Smooth muscle cell (in vitro differentiated cells): ENCODE measurements at regions not wholly inside any gene's neighbourhood (a gene's known extent, or its start where the extent isn't known, plus 50 kb on each side); places are given as distances from the start of the nearest gene placed in this dataset.

Source experiments
- DNase-seq: peaks from one replicate; lab custom pipeline; 2025; ENCODE audit not compliant: unreplicated experiment; lab: John Stamatoyannopoulos, UW
- H2AFZ ChIP-seq: fragments of 200-600 bp; sonication (generic); 2 replicates; pipeline ENCODE4 v1.6.0; 2016; ENCODE audit warnings: antibody characterized with exemption, low read depth, mild to moderate bottlenecking
- H3F3A ChIP-seq: fragments of 200-600 bp; sonication (generic); 2 replicates; pipeline ENCODE4 v1.6.0; 2017; ENCODE audit warnings: antibody characterized with exemption, low read depth
- H3K27ac ChIP-seq: fragments of 200-600 bp; sonication (generic); 2 replicates; pipeline ENCODE4 v1.5.1; 2016; ENCODE audit warnings: low read depth, mild to moderate bottlenecking
- H3K27me3 ChIP-seq: fragments of 200-600 bp; sonication (generic); 2 replicates; pipeline ENCODE4 v1.6.1; 2016; ENCODE audit warnings: low read depth, mild to moderate bottlenecking
- H3K36me3 ChIP-seq: fragments of 200-600 bp; sonication (generic); 2 replicates; pipeline ENCODE4 v1.5.1; 2016; ENCODE audit warnings: low read depth
- H3K4me1 ChIP-seq: fragments of 200-600 bp; sonication (generic); 2 replicates; pipeline ENCODE4 v1.5.1; 2016; ENCODE audit warnings: low read depth
- H3K4me2 ChIP-seq: fragments of 200-600 bp; sonication (generic); 2 replicates; pipeline ENCODE4 v1.6.0; 2016; ENCODE audit warnings: mild to moderate bottlenecking
- H3K4me3 ChIP-seq: fragments of 200-600 bp; sonication (generic); 2 replicates; pipeline ENCODE4 v1.5.1; 2016; ENCODE audit warnings: mild to moderate bottlenecking
- H3K79me2 ChIP-seq: fragments of 200-600 bp; sonication (generic); 2 replicates; pipeline ENCODE4 v1.6.0; 2016; ENCODE audit warnings: low read depth, mild to moderate bottlenecking
- H3K9ac ChIP-seq: fragments of 200-600 bp; sonication (generic); 2 replicates; pipeline ENCODE4 v1.6.0; 2016; ENCODE audit warnings: low read depth
- H3K9me3 ChIP-seq: fragments of 200-600 bp; sonication (generic); replicated peaks from 2 replicates; pipeline ENCODE4 v1.5.1; 2016; ENCODE audit warnings: low read depth
- H4K20me1 ChIP-seq: fragments of 200-600 bp; sonication (generic); 2 replicates; pipeline ENCODE4 v1.6.0; 2016; ENCODE audit warnings: low read depth
- WGBS: methylation state at CpG from one replicate; pipeline ENCODE4 v1.1.7; 2016; ENCODE audit warnings: low lambda C conversion rate; 5-methylcytosine and 5-hydroxymethylcytosine counted together
- TF ChIP-seq, protein P1 (sequence below): fragments of 200-600 bp; sonication (generic); IDR thresholded peaks from 2 replicates; pipeline ENCODE4 v1.5.1; 2017; ENCODE audit warnings: borderline replicate concordance, mild to moderate bottlenecking, antibody characterized with exemption; ENCODE audit not compliant: insufficient read depth, poor library complexity, severe bottlenecking

DNA sequence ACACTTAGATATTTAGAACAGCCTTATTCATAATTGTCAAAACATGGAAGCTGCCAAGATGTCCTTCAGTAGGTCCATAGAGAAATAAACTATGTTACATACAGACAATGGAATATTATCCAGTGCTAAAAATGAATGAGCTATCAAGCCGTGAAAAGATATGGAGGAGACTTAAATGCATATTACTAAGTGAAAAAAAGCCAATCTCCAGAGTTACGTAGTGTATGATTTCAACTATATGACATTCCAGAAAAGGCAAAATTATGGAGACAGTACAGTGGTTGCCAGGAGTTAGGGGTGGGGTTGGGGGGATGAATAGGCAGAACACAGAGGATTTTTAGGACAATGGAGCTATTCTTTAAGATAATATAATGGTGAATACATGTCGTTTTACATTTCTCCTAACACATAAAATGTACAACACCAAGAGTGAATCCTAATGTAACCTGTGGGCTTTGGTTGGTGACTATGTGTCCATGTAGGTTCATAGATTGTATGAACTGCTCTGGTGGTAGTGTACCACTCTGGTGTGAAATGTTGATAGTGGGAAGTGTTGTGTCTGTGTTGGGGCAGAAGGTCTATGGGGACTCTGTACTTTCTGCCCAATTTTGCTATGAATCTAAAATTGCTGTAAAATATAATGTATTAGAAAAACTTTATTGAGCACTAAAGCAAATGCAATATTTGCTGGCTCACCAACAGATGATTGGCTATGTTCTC lies 122.6 kb downstream of the USP22 start:
- no peaks in the 10 kb centered on the region for H3K27me3 ChIP-seq
- 70% methylated on average over 3 of the region's 3 CpGs for WGBS
- TF ChIP-seq, protein P1, sequence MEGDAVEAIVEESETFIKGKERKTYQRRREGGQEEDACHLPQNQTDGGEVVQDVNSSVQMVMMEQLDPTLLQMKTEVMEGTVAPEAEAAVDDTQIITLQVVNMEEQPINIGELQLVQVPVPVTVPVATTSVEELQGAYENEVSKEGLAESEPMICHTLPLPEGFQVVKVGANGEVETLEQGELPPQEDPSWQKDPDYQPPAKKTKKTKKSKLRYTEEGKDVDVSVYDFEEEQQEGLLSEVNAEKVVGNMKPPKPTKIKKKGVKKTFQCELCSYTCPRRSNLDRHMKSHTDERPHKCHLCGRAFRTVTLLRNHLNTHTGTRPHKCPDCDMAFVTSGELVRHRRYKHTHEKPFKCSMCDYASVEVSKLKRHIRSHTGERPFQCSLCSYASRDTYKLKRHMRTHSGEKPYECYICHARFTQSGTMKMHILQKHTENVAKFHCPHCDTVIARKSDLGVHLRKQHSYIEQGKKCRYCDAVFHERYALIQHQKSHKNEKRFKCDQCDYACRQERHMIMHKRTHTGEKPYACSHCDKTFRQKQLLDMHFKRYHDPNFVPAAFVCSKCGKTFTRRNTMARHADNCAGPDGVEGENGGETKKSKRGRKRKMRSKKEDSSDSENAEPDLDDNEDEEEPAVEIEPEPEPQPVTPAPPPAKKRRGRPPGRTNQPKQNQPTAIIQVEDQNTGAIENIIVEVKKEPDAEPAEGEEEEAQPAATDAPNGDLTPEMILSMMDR: no peak
- peaks cover 31% of the 10 kb centered on the region for H3F3A ChIP-seq
- no peaks in the 10 kb centered on the region for H3K36me3 ChIP-seq
- peak overlapping the region; percentile 73 for H3K4me2 ChIP-seq
- no peaks in the 10 kb centered on the region for H4K20me1 ChIP-seq
- H3K79me2 ChIP-seq: peaks cover 18% of the 10 kb centered on the region
- H3K4me3 ChIP-seq: no peak overlapping the region
- H3K9me3 ChIP-seq: no peaks in the 10 kb centered on the region
- peak overlapping the region; percentile 96 for H3K27ac ChIP-seq
- no peak for DNase-seq
- H3K9ac ChIP-seq: peak overlapping the region; percentile 78
- H2AFZ ChIP-seq: peak overlapping the region; percentile 11
- peaks cover 29% of the 10 kb centered on the region for H3K4me1 ChIP-seq

DNA sequence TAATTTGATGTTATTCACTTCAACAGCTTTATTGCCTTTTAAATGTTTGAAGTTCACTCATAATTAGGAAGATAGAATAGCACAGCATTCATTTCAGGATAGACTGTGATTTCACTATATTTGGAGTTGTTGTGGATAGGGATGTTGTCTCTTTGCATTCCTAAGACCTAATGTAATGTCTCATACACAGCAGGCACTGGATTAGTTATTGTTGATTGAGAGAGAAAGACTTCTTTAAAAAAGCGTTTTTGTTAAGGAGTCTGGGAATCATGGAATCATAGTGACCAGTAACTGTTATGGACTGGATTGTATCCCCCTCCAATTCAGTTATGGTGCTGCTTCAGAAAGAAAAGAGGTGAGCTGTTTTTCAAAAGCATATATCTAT lies 122.0 kb downstream of the USP22 start:
- H3K4me1 ChIP-seq: peaks cover 29% of the 10 kb centered on the region
- TF ChIP-seq, protein P1: no peak
- H3K36me3 ChIP-seq: no peaks in the 10 kb centered on the region
- WGBS: 0% methylated on average over 1 of the region's 1 CpG
- no peaks in the 10 kb centered on the region for H3K27me3 ChIP-seq
- H3K27ac ChIP-seq: peak overlapping the region; percentile 96
- H3K79me2 ChIP-seq: peaks cover 18% of the 10 kb centered on the region
- H3K9me3 ChIP-seq: no peaks in the 10 kb centered on the region
- H3F3A ChIP-seq: peaks cover 31% of the 10 kb centered on the region
- H2AFZ ChIP-seq: peak overlapping the region; percentile 11
- H3K4me3 ChIP-seq: no peak overlapping the region
- no peaks in the 10 kb centered on the region for H4K20me1 ChIP-seq
- peak overlapping the region; percentile 78 for H3K9ac ChIP-seq
- no peak for DNase-seq
- H3K4me2 ChIP-seq: peak overlapping the region; percentile 73

DNA sequence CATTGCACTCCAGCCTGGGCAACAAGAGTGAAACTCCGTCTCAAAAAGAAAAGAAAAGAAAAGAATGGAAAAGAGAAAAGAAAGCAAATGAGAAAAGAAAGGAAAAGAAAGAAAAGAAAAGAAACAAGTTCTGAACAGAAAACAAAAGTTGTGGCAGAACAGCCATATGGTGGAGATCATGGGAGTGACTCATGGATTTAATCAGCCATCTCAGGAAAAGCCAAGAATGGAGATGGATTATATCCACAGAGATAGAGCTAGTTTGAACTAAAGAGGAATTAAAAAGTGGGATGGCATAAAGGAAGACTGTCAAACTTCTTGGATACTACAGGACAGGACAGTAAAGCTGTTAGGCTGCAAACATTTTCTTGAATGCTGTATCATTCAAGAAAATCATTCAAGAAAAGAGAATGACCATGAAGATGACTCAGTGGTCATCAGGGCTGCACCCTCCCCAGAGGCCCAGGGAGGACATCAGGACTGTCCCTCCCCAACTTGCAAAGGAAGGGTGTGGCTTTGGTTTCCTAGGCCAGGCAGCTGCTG lies 120.6 kb downstream of the USP22 start:
- Histone ChIP-seq H3K4me1 (peaks cover 32% of the 10 kb centered on the region), H4K20me1 (no peaks in the 10 kb centered on the region), H3K27ac (peak overlapping the region; percentile 96), H3K27me3 (no peaks in the 10 kb centered on the region), H3F3A (peaks cover 31% of the 10 kb centered on the region), H3K4me3 (no peak overlapping the region), H3K36me3 (no peaks in the 10 kb centered on the region), H3K79me2 (peaks cover 19% of the 10 kb centered on the region), H3K9ac (peak overlapping the region; percentile 78), H3K4me2 (peak overlapping the region; percentile 73), H2AFZ (no peak overlapping the region), H3K9me3 (no peaks in the 10 kb centered on the region)
- TF ChIP-seq, protein P1: no peak
- 100% methylated on average over 1 of the region's 1 CpG for WGBS
- no peak for DNase-seq

DNA sequence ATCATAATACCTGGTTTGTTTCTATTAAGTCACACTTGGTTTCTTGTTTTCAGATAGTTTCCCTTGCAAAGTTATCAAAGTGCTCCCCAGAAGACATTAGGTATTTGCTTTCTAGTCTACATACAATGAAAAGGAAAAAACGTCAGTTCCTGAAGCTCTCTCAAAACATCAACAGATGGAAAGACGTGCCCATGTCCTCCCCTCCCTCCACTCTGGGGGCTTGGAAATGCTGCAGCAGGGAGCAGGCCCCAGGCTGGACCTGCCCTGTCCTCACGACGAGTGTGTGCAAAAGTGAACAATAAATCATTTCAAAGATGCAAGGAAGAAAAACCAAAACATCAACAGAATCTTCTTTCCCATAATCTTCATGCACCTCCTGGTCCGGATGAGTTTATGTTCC lies 118.5 kb downstream of the USP22 start:
- DNase-seq: no peak
- Histone ChIP-seq H2AFZ (no peak overlapping the region), H3K4me3 (no peak overlapping the region), H3K36me3 (no peaks in the 10 kb centered on the region), H3K27me3 (no peaks in the 10 kb centered on the region), H3K79me2 (peaks cover 22% of the 10 kb centered on the region), H4K20me1 (no peaks in the 10 kb centered on the region), H3K9me3 (no peaks in the 10 kb centered on the region), H3K4me2 (no peak overlapping the region), H3K9ac (no peak overlapping the region), H3K27ac (no peak overlapping the region), H3F3A (peaks cover 31% of the 10 kb centered on the region), H3K4me1 (peaks cover 32% of the 10 kb centered on the region)
- 80% methylated on average over 5 of the region's 5 CpGs for WGBS
- TF ChIP-seq, protein P1: no peak
